GM13976 (cell line): ENCODE measurements at regions not wholly inside any gene's neighbourhood (a gene's known extent, or its start where the extent isn't known, plus 50 kb on each side); places are given as distances from the start of the nearest gene placed in this dataset.

Experiments used
- DNase-seq: peaks from one replicate; pipeline ENCODE4 v3.0.0; 2012; ENCODE audit warnings: low spot score
- CTCF ChIP-seq: IDR thresholded peaks from 2 replicates; pipeline ENCODE4 v1.5.1; 2012; ENCODE audit warnings: borderline replicate concordance, mild to moderate bottlenecking; ENCODE audit not compliant: insufficient read depth; ENCODE audit errors: extremely low read depth, missing control alignments, control extremely low read depth
- in situ Hi-C: fragments of 300-500 bp; cut with MboI; formaldehyde crosslinking; loops from one replicate; pipeline ENCODE4 v1.12.0; 2022; ENCODE audit warnings: low sequenced_read_pairs, mixed read lengths, inconsistent platforms; ENCODE audit not compliant: unreplicated experiment

- in situ Hi-C loops: loop anchor here (10.0 kb wide), 2 partner anchors 396 to 656 kb away; no protein-coding TSS in a partner anchor
- no peak for DNase-seq
- no peak for TF ChIP-seq CTCF
These were observed 408.8 kb downstream of the FUT8 start for GRCh38 chr14:65821224-65821753.

- peak; percentile 86 for TF ChIP-seq CTCF
- in situ Hi-C loops: loop anchor here (10.0 kb wide), 2 partner anchors 400 to 660 kb away; no protein-coding TSS in a partner anchor
- DNase-seq: peak; percentile 75
These were observed 411.9 kb downstream of the FUT8 start for GRCh38 chr14:65824285-65824977.

- no peak for TF ChIP-seq CTCF
- in situ Hi-C loops: loop anchor here (10.0 kb wide), 2 partner anchors 400 to 660 kb away; no protein-coding TSS in a partner anchor
- no peak for DNase-seq
These were observed 412.4 kb downstream of the FUT8 start for GRCh38 chr14:65824978-65825299.

- in situ Hi-C loops: loop anchor here (10.0 kb wide), 2 partner anchors 402 to 662 kb away; no protein-coding TSS in a partner anchor
- DNase-seq: no peak
- no peak for TF ChIP-seq CTCF
These were observed 414.4 kb downstream of the FUT8 start for GRCh38 chr14:65826946-65827345.

DNA sequence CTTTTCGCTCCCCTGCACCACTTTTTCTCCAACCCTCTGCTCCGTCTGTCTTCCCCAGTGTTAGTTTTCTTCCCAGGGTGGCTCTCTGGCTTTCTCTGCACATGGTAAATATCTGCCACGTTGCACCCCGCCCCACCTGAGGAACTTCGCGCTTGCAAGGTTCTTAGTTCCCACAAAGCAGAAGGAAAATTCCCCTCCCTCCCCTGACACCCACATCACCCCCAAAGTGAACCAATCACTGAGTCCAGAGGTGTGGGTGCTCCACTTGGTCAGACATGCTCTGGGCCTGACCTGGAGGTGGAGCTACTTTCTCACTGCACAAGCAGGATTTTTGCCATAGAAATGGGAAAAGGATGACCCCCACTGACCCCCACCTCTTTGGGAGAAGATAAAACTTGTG, 415.0 kb downstream of the FUT8 start:
- TF ChIP-seq CTCF: no peak
- no peak for DNase-seq
- in situ Hi-C loops: loop anchor here (10.0 kb wide), 2 partner anchors 403 to 663 kb away; no protein-coding TSS in a partner anchor

DNA sequence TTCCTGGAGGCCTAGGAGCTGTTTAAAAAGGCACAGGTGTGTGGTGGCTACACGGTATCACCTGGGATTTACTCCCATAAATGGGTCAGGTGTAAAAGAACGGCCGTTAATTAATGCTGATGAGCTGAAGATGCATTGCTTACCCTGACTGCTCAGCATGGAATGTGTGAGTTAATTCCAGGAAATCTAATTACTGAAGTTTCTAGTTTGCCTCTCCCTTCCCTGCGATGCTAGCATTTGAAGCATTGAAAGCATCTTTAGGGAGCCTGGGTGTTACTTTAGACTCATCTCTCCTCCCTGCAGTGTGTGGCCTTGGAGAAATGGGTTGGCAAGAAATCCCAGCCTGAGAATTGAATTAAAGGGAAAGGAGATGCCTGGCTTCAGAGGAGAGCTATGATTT, 415.9 kb downstream of the FUT8 start:
- in situ Hi-C loops: loop anchor here (10.0 kb wide), 2 partner anchors 404 to 664 kb away; no protein-coding TSS in a partner anchor

More for the DNA sequence above, 415.9 kb downstream of the FUT8 start:
- no peak for DNase-seq
- no peak for TF ChIP-seq CTCF
